Activated T-cell treated with anti-CD3 and anti-CD28 coated beads, Interleukin-2, amount 50 U/mL, for 72 hours (primary cell): ENCODE measurements at regions not wholly inside any gene's neighbourhood (a gene's known extent, or its start where the extent isn't known, plus 50 kb on each side); places are given as distances from the start of the nearest gene placed in this dataset.

Experiments used
- ATAC-seq, 2 donors: fragments of 150-1000 bp; cut with Tn5 transposase; replicated peaks in 1 of 2; 2 replicates each; pipeline ENCODE4 v1.10.0; 2021; ENCODE audit warnings: moderate library complexity in 2 of 2, mild to moderate bottlenecking in 1 of 2
- DNase-seq, 2 donors: peaks; one replicate each; pipeline ENCODE4 v3.0.0; 2021 to 2022; ENCODE audit warnings: mixed read lengths in 1 of 2
- H3K27ac Mint-ChIP-seq: one replicate; pipeline ENCODE4 v1.8.0; 2022; ENCODE audit warnings: mild to moderate bottlenecking, moderate library complexity, mixed read lengths
- H3K27me3 Mint-ChIP-seq: one replicate; pipeline ENCODE4 v1.8.0; 2022; ENCODE audit warnings: low read depth, mixed read lengths
- H3K36me3 Mint-ChIP-seq, 2 donors: one replicate each; pipeline ENCODE4 v1.8.0; 2022; ENCODE audit warnings: mixed read lengths in 2 of 2, mild to moderate bottlenecking in 1 of 2; ENCODE audit not compliant: insufficient read depth in 2 of 2
- H3K4me1 Mint-ChIP-seq: one replicate; pipeline ENCODE4 v1.8.0; 2022; ENCODE audit warnings: low read depth, mixed read lengths
- H3K4me3 Mint-ChIP-seq, 2 donors: one replicate each; pipeline ENCODE4 v1.8.0; 2022; ENCODE audit warnings: mild to moderate bottlenecking in 2 of 2, mixed read lengths in 2 of 2, moderate library complexity in 2 of 2
- H3K9me3 Mint-ChIP-seq, 2 donors: one replicate each; pipeline ENCODE4 v1.8.0; 2022; ENCODE audit warnings: mixed read lengths in 2 of 2

- Mint-ChIP-seq H3K27ac (no peak overlapping the region), H3K4me3 (no peak overlapping the region), H3K36me3 (no peaks in the 10 kb centered on the region), H3K4me1 (no peaks in the 10 kb centered on the region), H3K9me3 (no peaks in the 10 kb centered on the region), H3K27me3 (peaks cover 35% of the 10 kb centered on the region)
- no peak for DNase-seq
- ATAC-seq, result no peak
Observed at GRCh38 chr16:86283944-86284343, 226.4 kb upstream of the FOXF1 start.

GRCh38 chr16:86285421-86285820 lies 224.9 kb upstream of the FOXF1 start:
- Mint-ChIP-seq H3K27ac (no peak overlapping the region), H3K4me1 (no peaks in the 10 kb centered on the region), H3K4me3 (no peak overlapping the region), H3K27me3 (peaks cover 50% of the 10 kb centered on the region), H3K9me3 (no peaks in the 10 kb centered on the region), H3K36me3 (no peaks in the 10 kb centered on the region)
- ATAC-seq, result no peak
- no peak for DNase-seq

GRCh38 chr16:86285938-86286921 lies 224.1 kb upstream of the FOXF1 start:
- Mint-ChIP-seq H3K27me3 (peaks cover 58% of the 10 kb centered on the region), H3K27ac (no peak overlapping the region), H3K4me1 (no peaks in the 10 kb centered on the region), H3K36me3 (no peaks in the 10 kb centered on the region), H3K4me3 (no peak overlapping the region), H3K9me3 (no peaks in the 10 kb centered on the region)
- no peak for ATAC-seq
- DNase-seq, result no peak

- Mint-ChIP-seq H3K27ac (no peak overlapping the region), H3K4me1 (no peaks in the 10 kb centered on the region), H3K36me3 (no peaks in the 10 kb centered on the region), H3K9me3 (no peaks in the 10 kb centered on the region), H3K27me3 (peaks cover 59% of the 10 kb centered on the region), H3K4me3 (no peak overlapping the region)
- DNase-seq (no peak), ATAC-seq (no peak)
Observed at GRCh38 chr16:86286991-86287663, 223.2 kb upstream of the FOXF1 start.

- Mint-ChIP-seq H3K4me1 (no peaks in the 10 kb centered on the region), H3K27me3 (peaks cover 64% of the 10 kb centered on the region), H3K4me3 (no peak overlapping the region), H3K27ac (no peak overlapping the region), H3K9me3 (no peaks in the 10 kb centered on the region), H3K36me3 (no peaks in the 10 kb centered on the region)
- ATAC-seq (no peak), DNase-seq (no peak)
Observed at GRCh38 chr16:86287664-86288201, 222.6 kb upstream of the FOXF1 start.

- H3K36me3 Mint-ChIP-seq, result no peaks in the 10 kb centered on the region
- H3K4me3 Mint-ChIP-seq, result no peak overlapping the region
Observed at GRCh38 chr16:86288716-86289294, 221.5 kb upstream of the FOXF1 start.

GRCh38 chr16:86289304-86289703 lies 221.0 kb upstream of the FOXF1 start:
- no peak for DNase-seq
- no peaks in the 10 kb centered on the region for H3K4me1 Mint-ChIP-seq
- no peak for ATAC-seq
- H3K27ac Mint-ChIP-seq, result no peak overlapping the region
- no peak overlapping the region for H3K4me3 Mint-ChIP-seq
- peaks cover 74% of the 10 kb centered on the region for H3K27me3 Mint-ChIP-seq
- H3K9me3 Mint-ChIP-seq, result no peaks in the 10 kb centered on the region
- no peaks in the 10 kb centered on the region for H3K36me3 Mint-ChIP-seq

More at GRCh38 chr16:86288716-86289294, 221.5 kb upstream of the FOXF1 start:
- H3K9me3 Mint-ChIP-seq, result no peaks in the 10 kb centered on the region
- DNase-seq, result no peak
- ATAC-seq, result no peak
- no peak overlapping the region for H3K27ac Mint-ChIP-seq
- no peaks in the 10 kb centered on the region for H3K4me1 Mint-ChIP-seq
- H3K27me3 Mint-ChIP-seq, result peaks cover 71% of the 10 kb centered on the region

- ATAC-seq, result no peak
- no peaks in the 10 kb centered on the region for H3K9me3 Mint-ChIP-seq
- no peak overlapping the region for H3K4me3 Mint-ChIP-seq
Observed at GRCh38 chr16:86289907-86290306, 220.4 kb upstream of the FOXF1 start.

GRCh38 chr16:86291491-86291890 lies 218.8 kb upstream of the FOXF1 start:
- Mint-ChIP-seq H3K27ac (no peak overlapping the region), H3K9me3 (no peaks in the 10 kb centered on the region), H3K27me3 (peaks cover 76% of the 10 kb centered on the region), H3K4me1 (no peaks in the 10 kb centered on the region), H3K36me3 (no peaks in the 10 kb centered on the region), H3K4me3 (no peak overlapping the region)
- ATAC-seq (no peak), DNase-seq (no peak)

More at GRCh38 chr16:86289907-86290306, 220.4 kb upstream of the FOXF1 start:
- DNase-seq, result no peak
- Mint-ChIP-seq H3K4me1 (no peaks in the 10 kb centered on the region), H3K27ac (no peak overlapping the region), H3K36me3 (no peaks in the 10 kb centered on the region), H3K27me3 (peaks cover 74% of the 10 kb centered on the region)

- Mint-ChIP-seq H3K4me3 (no peak overlapping the region), H3K36me3 (no peaks in the 10 kb centered on the region), H3K4me1 (no peaks in the 10 kb centered on the region), H3K27ac (no peak overlapping the region), H3K9me3 (no peaks in the 10 kb centered on the region), H3K27me3 (peaks cover 77% of the 10 kb centered on the region)
- ATAC-seq (no peak), DNase-seq (no peak)
Observed at GRCh38 chr16:86292171-86292775, 218.1 kb upstream of the FOXF1 start.

GRCh38 chr16:86292942-86293341 lies 217.4 kb upstream of the FOXF1 start:
- no peaks in the 10 kb centered on the region for H3K4me1 Mint-ChIP-seq
- H3K9me3 Mint-ChIP-seq, result no peaks in the 10 kb centered on the region
- peaks cover 77% of the 10 kb centered on the region for H3K27me3 Mint-ChIP-seq
- no peaks in the 10 kb centered on the region for H3K36me3 Mint-ChIP-seq
- H3K27ac Mint-ChIP-seq, result no peak overlapping the region
- H3K4me3 Mint-ChIP-seq, result no peak overlapping the region
- no peak for DNase-seq
- no peak for ATAC-seq

- H3K4me1 Mint-ChIP-seq, result no peaks in the 10 kb centered on the region
- H3K27ac Mint-ChIP-seq, result no peak overlapping the region
- H3K36me3 Mint-ChIP-seq, result no peaks in the 10 kb centered on the region
- no peak overlapping the region for H3K4me3 Mint-ChIP-seq
- ATAC-seq (no peak), DNase-seq (no peak)
- H3K27me3 Mint-ChIP-seq, result peaks cover 77% of the 10 kb centered on the region
- H3K9me3 Mint-ChIP-seq, result no peaks in the 10 kb centered on the region
Observed at GRCh38 chr16:86293906-86294305, 216.4 kb upstream of the FOXF1 start.
